Sigmoid colon (tissue), 6 donors: ENCODE measurements at regions not wholly inside any gene's neighbourhood (a gene's known extent, or its start where the extent isn't known, plus 50 kb on each side); places are given as distances from the start of the nearest gene placed in this dataset.

ENCODE experiments used
- DNase-seq: peaks from one replicate; pipeline ENCODE4 v3.0.0-alpha.2; 2019
- H3K27ac ChIP-seq, 4 donors: fragments of 200-600 bp; sonication (generic); one replicate each; pipeline ENCODE4 v1.5.1; 2016 to 2019; ENCODE audit warnings: mild to moderate bottlenecking in 1 of 4
- H3K27me3 ChIP-seq, 3 donors: fragments of 200-600 bp; sonication (generic); one replicate each; pipeline ENCODE4 v1.5.1; 2019; ENCODE audit warnings: mild to moderate bottlenecking in 1 of 3
- H3K36me3 ChIP-seq, 4 donors: fragments of 200-600 bp; sonication (generic); one replicate each; pipeline ENCODE4 v1.5.1; 2016 to 2019
- H3K4me1 ChIP-seq, 4 donors: fragments of 200-600 bp; sonication (generic); one replicate each; pipeline ENCODE4 v1.5.1; 2017 to 2019
- H3K4me3 ChIP-seq, 4 donors: fragments of 200-600 bp; sonication (generic); one replicate each; pipeline ENCODE4 v1.5.1; 2017 to 2019; ENCODE audit warnings: mild to moderate bottlenecking in 2 of 4, moderate library complexity in 1 of 4
- H3K9me3 ChIP-seq, 4 donors: fragments of 200-600 bp in 3 of 4; sonication (generic) in 3 of 4; one replicate each; pipeline versions ENCODE4 v1.5.1 to v1.6.1; 2013 to 2019
- EP300 ChIP-seq, 4 donors: sonication (generic); formaldehyde crosslinking; IDR thresholded peaks; one replicate each; pipeline ENCODE4 v1.6.1; 2017; ENCODE audit warnings: antibody characterized with exemption in 4 of 4
- POLR2A ChIP-seq, 2 donors: fragments of 450-650 bp; IDR thresholded peaks; one replicate each; pipeline ENCODE4 v1.6.1; 2016; ENCODE audit warnings: antibody characterized with exemption in 2 of 2, mild to moderate bottlenecking in 2 of 2, moderate library complexity in 2 of 2
- POLR2AphosphoS5 ChIP-seq, 4 donors: sonication (generic); formaldehyde crosslinking; IDR thresholded peaks; one replicate each; pipeline ENCODE4 v1.6.1; 2017; ENCODE audit warnings: antibody characterized with exemption in 4 of 4
- WGBS, 2 donors: extraction: QIAGEN DNeasy Blood & Tissue Kit; methylation state at CpG; one replicate each; pipeline ENCODE4 v1.1.7; 2013; 5-methylcytosine and 5-hydroxymethylcytosine counted together
- intact Hi-C: fragments of 100-400 bp; cut with DNase I; formaldehyde crosslinking; loops from one replicate; pipeline ENCODE4 v1.15.1; 2023
- TF ChIP-seq, protein P1 (sequence below), 4 experiments: fragments of 450-650 bp in 3 of 4; fragments of 200-600 bp in 1 of 4; IDR thresholded peaks; one replicate each; pipeline ENCODE4 v1.5.1; 2016 to 2019; ENCODE audit warnings: antibody characterized with exemption in 4 of 4, mild to moderate bottlenecking in 3 of 4, moderate library complexity in 2 of 4
- donor health status: healthy with polysubstance abuse.
- donor health status: healthy.

DNA sequence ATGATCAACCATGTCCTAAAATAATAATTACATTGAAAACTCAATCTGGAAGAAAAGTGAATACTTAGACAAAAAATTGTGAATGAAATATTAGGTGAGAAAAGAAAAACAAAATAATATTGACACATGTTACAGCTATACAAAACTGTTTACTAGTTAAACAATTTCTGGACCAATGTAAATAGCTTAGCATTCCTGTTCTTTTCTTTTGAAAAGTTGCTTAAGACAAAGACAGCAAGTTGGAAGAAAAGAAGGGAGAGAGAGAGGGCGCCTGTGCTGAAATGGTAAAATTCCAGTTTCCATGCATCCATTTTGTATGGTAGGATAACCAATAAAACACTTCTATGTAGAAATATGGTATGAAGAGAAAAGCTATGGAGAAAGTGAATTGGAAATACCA lies 94.1 kb upstream of the RFX8 start:
- 97% methylated on average over 1 of the region's 1 CpG for WGBS, 2 donors
- Histone ChIP-seq H3K36me3 (no peaks in the 10 kb centered on the region), H3K27ac (no peak overlapping the region), H3K4me1 (no peaks in the 10 kb centered on the region), H3K9me3 (no peaks in the 10 kb centered on the region), H3K4me3 (no peak overlapping the region), H3K27me3 (no peaks in the 10 kb centered on the region)
- no peak for DNase-seq
- intact Hi-C loops: no loop called here
- TF ChIP-seq, protein P1, sequence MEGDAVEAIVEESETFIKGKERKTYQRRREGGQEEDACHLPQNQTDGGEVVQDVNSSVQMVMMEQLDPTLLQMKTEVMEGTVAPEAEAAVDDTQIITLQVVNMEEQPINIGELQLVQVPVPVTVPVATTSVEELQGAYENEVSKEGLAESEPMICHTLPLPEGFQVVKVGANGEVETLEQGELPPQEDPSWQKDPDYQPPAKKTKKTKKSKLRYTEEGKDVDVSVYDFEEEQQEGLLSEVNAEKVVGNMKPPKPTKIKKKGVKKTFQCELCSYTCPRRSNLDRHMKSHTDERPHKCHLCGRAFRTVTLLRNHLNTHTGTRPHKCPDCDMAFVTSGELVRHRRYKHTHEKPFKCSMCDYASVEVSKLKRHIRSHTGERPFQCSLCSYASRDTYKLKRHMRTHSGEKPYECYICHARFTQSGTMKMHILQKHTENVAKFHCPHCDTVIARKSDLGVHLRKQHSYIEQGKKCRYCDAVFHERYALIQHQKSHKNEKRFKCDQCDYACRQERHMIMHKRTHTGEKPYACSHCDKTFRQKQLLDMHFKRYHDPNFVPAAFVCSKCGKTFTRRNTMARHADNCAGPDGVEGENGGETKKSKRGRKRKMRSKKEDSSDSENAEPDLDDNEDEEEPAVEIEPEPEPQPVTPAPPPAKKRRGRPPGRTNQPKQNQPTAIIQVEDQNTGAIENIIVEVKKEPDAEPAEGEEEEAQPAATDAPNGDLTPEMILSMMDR (IDR thresholded peaks at IDR 0.05): no peak

DNA sequence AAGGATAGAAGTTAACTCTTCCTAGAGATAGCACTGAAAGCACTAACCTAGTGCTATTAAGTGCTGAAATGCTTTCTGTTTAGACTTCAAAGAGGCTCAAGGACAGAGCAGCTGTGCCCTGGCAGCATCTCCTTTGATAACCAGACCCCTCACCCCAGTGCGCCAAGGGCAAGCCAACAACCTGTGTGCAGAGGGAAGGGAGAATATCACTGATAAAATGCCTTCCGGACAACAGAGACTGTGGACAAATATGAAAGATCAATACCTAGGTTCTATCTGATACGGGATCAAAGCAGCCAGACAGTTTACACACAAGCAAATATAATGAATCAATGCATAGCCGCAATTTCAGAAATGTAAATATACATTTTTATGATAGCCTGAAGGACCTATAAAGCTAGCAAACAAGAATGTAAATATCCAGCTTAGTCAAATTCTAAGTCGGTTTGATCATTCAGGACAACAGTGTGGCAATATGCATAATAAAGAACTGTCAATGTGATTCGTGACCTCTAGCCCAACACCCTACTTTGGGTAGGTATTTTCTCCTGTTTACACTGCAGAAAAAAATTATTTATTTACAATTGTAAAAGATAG lies 91.8 kb upstream of the RFX8 start:
- Histone ChIP-seq H3K36me3 (no peaks in the 10 kb centered on the region), H3K4me3 (no peak overlapping the region), H3K27me3 (no peaks in the 10 kb centered on the region), H3K4me1 (no peaks in the 10 kb centered on the region), H3K27ac (no peak overlapping the region), H3K9me3 (no peaks in the 10 kb centered on the region)
- TF ChIP-seq EP300 (IDR thresholded peaks at IDR 0.05): no peak
- TF ChIP-seq, protein P1 (IDR thresholded peaks at IDR 0.05): no peak
- no peak for TF ChIP-seq POLR2AphosphoS5 (IDR thresholded peaks at IDR 0.05)
- no peak for TF ChIP-seq POLR2A (IDR thresholded peaks at IDR 0.05)
- intact Hi-C loops: no loop called here
- 14 to 58% methylated on average over 6 of the region's 6 CpGs for WGBS, 2 donors
- no peak for DNase-seq

DNA sequence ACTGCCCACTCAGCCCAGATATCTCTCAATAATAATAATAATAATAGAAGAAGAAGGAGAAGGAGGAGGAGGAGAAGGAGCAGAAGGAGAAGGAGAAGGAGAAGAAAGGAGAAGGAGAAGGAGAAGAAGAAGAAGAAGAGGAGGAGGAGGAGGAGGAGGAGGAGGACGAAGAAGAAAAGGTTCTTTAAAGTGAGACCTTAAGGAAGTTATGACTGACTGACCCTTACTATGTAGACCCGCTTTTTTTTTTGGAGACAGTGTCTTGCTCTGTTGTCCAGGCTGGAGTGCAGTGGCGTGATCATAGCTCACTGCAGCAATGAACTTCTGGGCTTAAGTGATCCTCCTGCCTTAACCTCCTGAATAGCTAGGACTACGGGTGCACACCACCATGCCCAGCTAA lies 88.9 kb upstream of the RFX8 start:
- no peak for DNase-seq
- Histone ChIP-seq H3K9me3 (no peaks in the 10 kb centered on the region), H3K27me3 (no peaks in the 10 kb centered on the region), H3K4me1 (peaks cover 0 to 13% (median 10%) of the 10 kb centered on the region in 4 donors), H3K4me3 (no peak overlapping the region), H3K27ac (no peak overlapping the region), H3K36me3 (no peaks in the 10 kb centered on the region)
- TF ChIP-seq EP300 (IDR thresholded peaks at IDR 0.05): no peak
- intact Hi-C loops: no loop called here
- WGBS, 2 donors: 94 to 97% methylated on average over 4 of the region's 4 CpGs

DNA sequence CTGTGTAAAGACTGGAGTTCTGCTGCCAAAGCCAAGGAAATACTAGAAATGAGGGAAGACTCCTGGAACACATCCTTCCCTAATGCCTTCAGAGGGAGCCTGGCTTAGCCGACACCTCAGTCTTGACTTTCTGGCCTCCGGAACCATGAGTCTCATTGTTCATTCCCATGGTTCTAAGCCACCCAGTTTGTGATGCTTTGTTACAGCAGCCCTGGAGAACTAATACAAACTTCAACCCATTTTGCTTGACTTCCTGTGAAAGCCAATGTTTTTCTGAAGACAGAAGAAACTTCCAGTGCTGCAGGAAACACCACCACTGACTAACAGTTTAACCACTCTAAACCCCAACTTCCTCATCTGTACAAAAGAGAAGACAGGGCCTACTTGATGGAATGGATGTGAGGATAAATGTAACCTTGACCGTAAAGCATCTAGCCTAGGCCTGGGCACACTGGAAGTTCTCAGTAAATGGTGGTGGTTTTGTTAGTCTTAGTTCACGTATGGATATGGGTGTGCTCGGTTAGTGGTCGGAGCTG lies 85.9 kb upstream of the RFX8 start:
- intact Hi-C loops: no loop called here
- TF ChIP-seq POLR2A (IDR thresholded peaks at IDR 0.05) (no peak), EP300 (IDR thresholded peaks at IDR 0.05) (no peak), POLR2AphosphoS5 (IDR thresholded peaks at IDR 0.05) (no peak)
- TF ChIP-seq, protein P1 (IDR thresholded peaks at IDR 0.05): no peak
- no peaks in the 10 kb centered on the region for H3K36me3 ChIP-seq
- 92 to 98% methylated on average over 6 of the region's 6 CpGs for WGBS, 2 donors
- H3K4me3 ChIP-seq: no peak overlapping the region
- no peak for DNase-seq
- H3K4me1 ChIP-seq: peaks cover 0 to 21% (median 16%) of the 10 kb centered on the region in 4 donors
- H3K27me3 ChIP-seq: no peaks in the 10 kb centered on the region
- no peak overlapping the region for H3K27ac ChIP-seq
- H3K9me3 ChIP-seq: no peaks in the 10 kb centered on the region

DNA sequence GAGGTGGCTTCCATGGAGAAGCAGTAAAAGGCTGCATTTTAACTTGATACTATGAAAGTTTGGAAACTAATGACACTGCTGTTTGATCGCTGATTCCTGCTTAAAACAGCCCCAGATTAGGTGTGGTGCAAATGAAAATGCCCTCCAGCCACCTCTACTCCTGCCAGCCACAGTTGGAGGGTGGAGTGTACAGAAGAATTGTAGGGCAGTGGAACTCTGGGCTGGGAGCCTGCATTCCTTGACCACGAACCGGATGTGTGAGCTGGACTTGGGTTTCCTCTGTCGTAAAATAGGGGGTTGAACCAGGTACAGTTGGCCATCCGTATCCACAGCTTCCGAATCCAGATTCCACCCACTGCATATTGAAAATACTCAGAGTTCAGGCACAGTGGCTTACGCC lies 84.6 kb upstream of the RFX8 start:
- 77 to 80% methylated on average over 7 of the region's 7 CpGs for WGBS, 2 donors
- DNase-seq: no peak
- no peak overlapping the region for H3K4me3 ChIP-seq
- H3K9me3 ChIP-seq: no peaks in the 10 kb centered on the region
- H3K27ac ChIP-seq: peak overlapping the region; percentile 49 to 77 (median 67)
- no peak for TF ChIP-seq POLR2AphosphoS5 (IDR thresholded peaks at IDR 0.05)
- TF ChIP-seq EP300 (IDR thresholded peaks at IDR 0.05): no peak
- TF ChIP-seq, protein P1 (IDR thresholded peaks at IDR 0.05): no peak
- no peak for TF ChIP-seq POLR2A (IDR thresholded peaks at IDR 0.05)
- intact Hi-C loops: no loop called here
- peaks cover 0 to 21% (median 16%) of the 10 kb centered on the region in 4 donors for H3K4me1 ChIP-seq
- no peaks in the 10 kb centered on the region for H3K27me3 ChIP-seq
- no peaks in the 10 kb centered on the region for H3K36me3 ChIP-seq
